OCI-LY1 (cell line): ENCODE measurements at regions not wholly inside any gene's neighbourhood (a gene's known extent, or its start where the extent isn't known, plus 50 kb on each side); places are given as distances from the start of the nearest gene placed in this dataset.

ENCODE experiments used
- H2AFZ ChIP-seq: fragments of 200-600 bp; sonication (generic), shearing (Covaris generic); 2 replicates; pipeline ENCODE4 v1.6.0; 2014; ENCODE audit warnings: antibody characterized with exemption, mild to moderate bottlenecking, low read length
- H3F3A ChIP-seq: fragments of 200-600 bp; sonication (generic), shearing (Covaris generic); 2 replicates; pipeline ENCODE4 v1.6.0; 2014; ENCODE audit warnings: mild to moderate bottlenecking, antibody characterized with exemption, low read length, moderate library complexity; ENCODE audit not compliant: insufficient read depth
- H3K27ac ChIP-seq: fragments of 200-600 bp; sonication (generic); 2 replicates; pipeline ENCODE4 v1.5.1; 2014; ENCODE audit warnings: low read length, mixed run types, mild to moderate bottlenecking, low read depth; ENCODE audit not compliant: poor library complexity, severe bottlenecking
- H3K27me3 ChIP-seq: fragments of 200-600 bp; sonication (generic); 2 replicates; pipeline ENCODE4 v1.6.0; 2014; ENCODE audit warnings: antibody characterized with exemption, mild to moderate bottlenecking, low read length, moderate library complexity; ENCODE audit not compliant: insufficient read depth
- H3K36me3 ChIP-seq: fragments of 200-600 bp; sonication (generic); 2 replicates; pipeline ENCODE4 v1.6.1; 2014; ENCODE audit warnings: mild to moderate bottlenecking, antibody characterized with exemption, low read length, moderate library complexity, mixed read lengths; ENCODE audit not compliant: insufficient read depth
- H3K4me1 ChIP-seq: fragments of 200-600 bp; sonication (generic); 2 replicates; pipeline ENCODE4 v1.5.1; 2014; ENCODE audit warnings: mild to moderate bottlenecking, low read length, moderate library complexity; ENCODE audit not compliant: insufficient read depth, severe bottlenecking
- H3K4me2 ChIP-seq: fragments of 200-600 bp; sonication (generic), shearing (Covaris generic); 2 replicates; pipeline ENCODE4 v1.6.1; 2014; ENCODE audit warnings: low read length
- H3K4me3 ChIP-seq: fragments of 200-600 bp; sonication (generic); 2 replicates; pipeline ENCODE4 v1.5.1; 2014; ENCODE audit warnings: low read length, low read depth, mild to moderate bottlenecking, mixed read lengths; ENCODE audit not compliant: poor library complexity, severe bottlenecking
- H3K79me2 ChIP-seq: fragments of 200-600 bp; shearing (Covaris generic); 2 replicates; pipeline ENCODE4 v1.6.1; 2016; ENCODE audit warnings: mixed run types, low read length, mixed read lengths; ENCODE audit not compliant: insufficient read depth
- H3K9ac ChIP-seq: fragments of 200-600 bp; sonication (generic), shearing (Covaris generic); 2 replicates; pipeline ENCODE4 v1.6.1; 2014; ENCODE audit warnings: mild to moderate bottlenecking, low read length, mixed read lengths
- H3K9me2 ChIP-seq: fragments of 200-600 bp; sonication (generic), shearing (Covaris generic); 2 replicates; pipeline ENCODE4 v1.6.1; 2014; ENCODE audit warnings: low read depth, mild to moderate bottlenecking, low read length, mixed read lengths
- H3K9me3 ChIP-seq: fragments of 200-600 bp; shearing (Covaris generic); 2 replicates; pipeline ENCODE4 v1.6.1; 2014; ENCODE audit warnings: low read length, mixed read lengths
- H4K20me1 ChIP-seq: fragments of 200-600 bp; sonication (generic), shearing (Covaris generic); 2 replicates; pipeline ENCODE4 v1.6.0; 2016; ENCODE audit warnings: mild to moderate bottlenecking, low read length; ENCODE audit not compliant: insufficient read depth
- EZH2 ChIP-seq: fragments of 200-600 bp; sonication (generic), shearing (Covaris generic); IDR thresholded peaks from 2 replicates; pipeline ENCODE4 v1.8.0; 2017; ENCODE audit warnings: borderline replicate concordance, mixed run types, mild to moderate bottlenecking, antibody characterized with exemption, low read length, moderate library complexity, mixed read lengths
- TF ChIP-seq, protein P1 (sequence below): fragments of 200-600 bp; sonication (generic), shearing (Covaris generic); IDR thresholded peaks from 2 replicates; pipeline ENCODE4 v1.5.1; 2017; ENCODE audit warnings: mild to moderate bottlenecking, antibody characterized with exemption, low read length, moderate library complexity, mixed read lengths

DNA sequence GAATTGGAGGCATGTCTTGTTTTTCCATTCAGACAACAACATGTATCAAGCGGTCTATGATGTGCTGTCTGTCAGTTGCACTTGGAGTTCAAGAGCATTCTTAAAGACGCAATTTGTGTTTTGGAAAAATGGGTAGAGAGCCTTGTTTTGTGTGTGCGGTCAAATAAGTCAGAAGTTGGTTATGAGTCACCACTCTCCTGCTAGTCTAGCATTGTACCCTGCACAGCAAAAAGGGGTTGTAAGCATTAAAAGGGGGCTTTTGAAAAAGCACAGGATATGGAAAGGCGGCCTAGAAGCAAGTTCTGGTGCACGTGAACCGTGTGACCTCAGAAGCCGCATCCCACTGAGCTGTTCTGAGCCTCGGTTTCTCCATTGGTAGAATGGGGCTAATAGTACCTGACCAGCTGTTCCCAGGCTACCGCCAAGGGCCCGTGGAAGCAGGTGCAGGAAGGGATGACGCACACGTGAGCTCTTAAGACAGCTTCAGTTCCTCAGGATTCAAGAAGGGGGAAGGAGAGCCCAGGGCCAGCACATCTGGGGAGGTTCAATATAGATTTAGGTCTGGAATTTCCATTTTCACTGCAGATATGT, 61.6 kb upstream of the SNX9 start:
- Histone ChIP-seq H3K79me2 (no peaks in the 10 kb centered on the region), H3K4me3 (no peak overlapping the region), H3K27ac (no peak overlapping the region), H3F3A (peaks cover 4% of the 10 kb centered on the region; the same call in 1 of the 2 replicates), H2AFZ (no peak overlapping the region), H3K9me3 (no peaks in the 10 kb centered on the region), H3K36me3 (no peaks in the 10 kb centered on the region), H3K9me2 (no peaks in the 10 kb centered on the region), H4K20me1 (no peaks in the 10 kb centered on the region), H3K9ac (no peak overlapping the region), H3K4me1 (peaks cover 30% of the 10 kb centered on the region), H3K4me2 (no peak overlapping the region), H3K27me3 (peaks cover 13% of the 10 kb centered on the region)
- no peak for TF ChIP-seq EZH2
- TF ChIP-seq, protein P1, sequence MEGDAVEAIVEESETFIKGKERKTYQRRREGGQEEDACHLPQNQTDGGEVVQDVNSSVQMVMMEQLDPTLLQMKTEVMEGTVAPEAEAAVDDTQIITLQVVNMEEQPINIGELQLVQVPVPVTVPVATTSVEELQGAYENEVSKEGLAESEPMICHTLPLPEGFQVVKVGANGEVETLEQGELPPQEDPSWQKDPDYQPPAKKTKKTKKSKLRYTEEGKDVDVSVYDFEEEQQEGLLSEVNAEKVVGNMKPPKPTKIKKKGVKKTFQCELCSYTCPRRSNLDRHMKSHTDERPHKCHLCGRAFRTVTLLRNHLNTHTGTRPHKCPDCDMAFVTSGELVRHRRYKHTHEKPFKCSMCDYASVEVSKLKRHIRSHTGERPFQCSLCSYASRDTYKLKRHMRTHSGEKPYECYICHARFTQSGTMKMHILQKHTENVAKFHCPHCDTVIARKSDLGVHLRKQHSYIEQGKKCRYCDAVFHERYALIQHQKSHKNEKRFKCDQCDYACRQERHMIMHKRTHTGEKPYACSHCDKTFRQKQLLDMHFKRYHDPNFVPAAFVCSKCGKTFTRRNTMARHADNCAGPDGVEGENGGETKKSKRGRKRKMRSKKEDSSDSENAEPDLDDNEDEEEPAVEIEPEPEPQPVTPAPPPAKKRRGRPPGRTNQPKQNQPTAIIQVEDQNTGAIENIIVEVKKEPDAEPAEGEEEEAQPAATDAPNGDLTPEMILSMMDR, result no peak

DNA sequence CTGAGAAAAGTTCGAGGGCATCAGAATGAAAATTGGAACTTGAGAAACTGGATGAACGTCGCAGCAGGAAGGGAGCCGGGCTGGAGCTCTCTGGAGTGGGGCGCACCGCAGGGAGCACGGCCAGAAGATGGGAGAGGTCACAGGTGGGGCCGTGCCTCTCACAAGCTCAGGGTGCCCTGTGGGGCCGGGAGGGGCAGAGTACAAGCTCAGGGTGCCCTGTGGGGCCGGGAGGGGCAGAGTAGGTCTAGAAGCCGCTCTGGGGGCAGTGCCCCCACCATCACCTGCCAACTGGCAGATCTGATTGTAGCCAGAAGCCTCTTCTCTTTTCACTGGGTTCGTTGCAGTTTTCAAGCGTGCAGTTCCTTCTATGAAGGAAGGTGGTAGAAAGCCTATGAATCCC, 61.1 kb upstream of the SNX9 start:
- H3K9me2 ChIP-seq, result no peaks in the 10 kb centered on the region
- no peak overlapping the region for H2AFZ ChIP-seq
- H3K4me1 ChIP-seq, result peaks cover 30% of the 10 kb centered on the region
- TF ChIP-seq, protein P1, result no peak
- no peak for TF ChIP-seq EZH2
- H4K20me1 ChIP-seq, result no peaks in the 10 kb centered on the region
- H3K27ac ChIP-seq, result no peak overlapping the region
- no peak overlapping the region for H3K4me3 ChIP-seq
- H3K27me3 ChIP-seq, result peaks cover 13% of the 10 kb centered on the region
- no peaks in the 10 kb centered on the region for H3K36me3 ChIP-seq
- no peaks in the 10 kb centered on the region for H3K79me2 ChIP-seq
- no peak overlapping the region for H3K9ac ChIP-seq
- no peaks in the 10 kb centered on the region for H3K9me3 ChIP-seq
- H3K4me2 ChIP-seq, result no peak overlapping the region
- peaks cover 4% of the 10 kb centered on the region; the same call in 1 of the 2 replicates for H3F3A ChIP-seq

DNA sequence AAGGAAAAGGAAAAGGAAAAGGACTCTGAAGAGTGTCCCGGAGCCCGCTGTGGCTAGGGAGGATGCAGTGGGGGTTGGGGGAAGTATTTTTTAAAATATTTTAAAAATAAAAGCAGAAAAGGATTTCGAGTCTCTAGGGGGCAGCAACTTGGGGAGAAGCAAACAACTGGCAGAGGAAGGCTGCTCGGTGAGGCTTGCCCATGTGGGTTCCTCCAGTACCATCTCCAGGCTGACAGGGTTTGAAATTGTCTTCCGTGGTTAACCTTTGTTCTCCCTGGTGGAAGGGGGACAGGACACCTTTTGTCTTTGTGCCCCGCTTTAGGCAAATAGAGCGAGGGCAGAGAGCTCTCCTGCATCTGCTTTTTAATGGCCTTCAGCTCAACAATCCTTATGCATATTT, 60.4 kb upstream of the SNX9 start:
- no peaks in the 10 kb centered on the region for H3K79me2 ChIP-seq
- peaks cover 31% of the 10 kb centered on the region for H3K4me1 ChIP-seq
- peaks cover 16% of the 10 kb centered on the region for H3K27me3 ChIP-seq
- no peak overlapping the region for H2AFZ ChIP-seq
- no peaks in the 10 kb centered on the region for H3K9me3 ChIP-seq
- H3F3A ChIP-seq, result peaks cover 4% of the 10 kb centered on the region; the same call in 1 of the 2 replicates
- H4K20me1 ChIP-seq, result no peaks in the 10 kb centered on the region
- H3K27ac ChIP-seq, result no peak overlapping the region
- TF ChIP-seq, protein P1, result no peak
- TF ChIP-seq EZH2, result no peak
- H3K4me3 ChIP-seq, result no peak overlapping the region
- H3K9ac ChIP-seq, result no peak overlapping the region
- H3K36me3 ChIP-seq, result no peaks in the 10 kb centered on the region
- no peak overlapping the region for H3K4me2 ChIP-seq
- no peaks in the 10 kb centered on the region for H3K9me2 ChIP-seq
